Uterus (tissue), 2 donors: ENCODE measurements at regions not wholly inside any gene's neighbourhood (a gene's known extent, or its start where the extent isn't known, plus 50 kb on each side); places are given as distances from the start of the nearest gene placed in this dataset.

Source experiments
- POLR2A ChIP-seq, 2 donors: fragments of 450-650 bp; IDR thresholded peaks; one replicate each; pipeline ENCODE4 v1.6.1; 2016; ENCODE audit warnings: antibody characterized with exemption in 2 of 2, mild to moderate bottlenecking in 1 of 2, moderate library complexity in 1 of 2
- TF ChIP-seq, protein P1 (sequence below), 4 experiments: fragments of 200-600 bp in 2 of 4; fragments of 450-650 bp in 2 of 4; sonication (generic) in 2 of 4; IDR thresholded peaks; one replicate each; pipeline ENCODE4 v1.5.1; 2016 to 2019; ENCODE audit warnings: antibody characterized with exemption in 4 of 4, mild to moderate bottlenecking in 2 of 4, moderate library complexity in 1 of 4

DNA sequence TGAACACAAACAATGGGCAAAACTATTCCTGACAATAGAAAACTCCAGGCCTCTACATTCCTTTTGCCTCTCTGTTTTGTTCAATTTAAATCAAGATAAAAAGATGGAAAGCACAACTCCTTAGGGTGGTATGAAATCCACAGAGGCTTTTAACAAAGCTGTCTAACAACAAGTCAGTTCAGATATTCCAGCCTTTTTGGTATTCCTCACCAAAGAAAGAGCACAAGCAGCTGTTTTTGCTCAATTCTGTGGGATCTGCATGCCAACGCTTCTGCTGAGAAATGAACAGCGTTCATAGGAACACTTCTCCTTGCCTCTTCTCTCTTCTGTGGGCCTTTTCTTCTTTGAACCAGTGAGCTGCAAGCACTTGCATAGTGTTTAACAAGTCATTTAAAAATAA lies 411.6 kb upstream of the TCF4 start:
- no peak for TF ChIP-seq POLR2A (IDR thresholded peaks at IDR 0.05)
- TF ChIP-seq, protein P1, sequence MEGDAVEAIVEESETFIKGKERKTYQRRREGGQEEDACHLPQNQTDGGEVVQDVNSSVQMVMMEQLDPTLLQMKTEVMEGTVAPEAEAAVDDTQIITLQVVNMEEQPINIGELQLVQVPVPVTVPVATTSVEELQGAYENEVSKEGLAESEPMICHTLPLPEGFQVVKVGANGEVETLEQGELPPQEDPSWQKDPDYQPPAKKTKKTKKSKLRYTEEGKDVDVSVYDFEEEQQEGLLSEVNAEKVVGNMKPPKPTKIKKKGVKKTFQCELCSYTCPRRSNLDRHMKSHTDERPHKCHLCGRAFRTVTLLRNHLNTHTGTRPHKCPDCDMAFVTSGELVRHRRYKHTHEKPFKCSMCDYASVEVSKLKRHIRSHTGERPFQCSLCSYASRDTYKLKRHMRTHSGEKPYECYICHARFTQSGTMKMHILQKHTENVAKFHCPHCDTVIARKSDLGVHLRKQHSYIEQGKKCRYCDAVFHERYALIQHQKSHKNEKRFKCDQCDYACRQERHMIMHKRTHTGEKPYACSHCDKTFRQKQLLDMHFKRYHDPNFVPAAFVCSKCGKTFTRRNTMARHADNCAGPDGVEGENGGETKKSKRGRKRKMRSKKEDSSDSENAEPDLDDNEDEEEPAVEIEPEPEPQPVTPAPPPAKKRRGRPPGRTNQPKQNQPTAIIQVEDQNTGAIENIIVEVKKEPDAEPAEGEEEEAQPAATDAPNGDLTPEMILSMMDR (IDR thresholded peaks at IDR 0.05) = no peak
